Fibroblast of gingiva (primary cell): ENCODE measurements at regions not wholly inside any gene's neighbourhood (a gene's known extent, or its start where the extent isn't known, plus 50 kb on each side); places are given as distances from the start of the nearest gene placed in this dataset.

Source experiments
- DNase-seq: peaks from one replicate; pipeline ENCODE4 v3.0.0-alpha.2; 2011; ENCODE audit warnings: low read depth

DNA sequence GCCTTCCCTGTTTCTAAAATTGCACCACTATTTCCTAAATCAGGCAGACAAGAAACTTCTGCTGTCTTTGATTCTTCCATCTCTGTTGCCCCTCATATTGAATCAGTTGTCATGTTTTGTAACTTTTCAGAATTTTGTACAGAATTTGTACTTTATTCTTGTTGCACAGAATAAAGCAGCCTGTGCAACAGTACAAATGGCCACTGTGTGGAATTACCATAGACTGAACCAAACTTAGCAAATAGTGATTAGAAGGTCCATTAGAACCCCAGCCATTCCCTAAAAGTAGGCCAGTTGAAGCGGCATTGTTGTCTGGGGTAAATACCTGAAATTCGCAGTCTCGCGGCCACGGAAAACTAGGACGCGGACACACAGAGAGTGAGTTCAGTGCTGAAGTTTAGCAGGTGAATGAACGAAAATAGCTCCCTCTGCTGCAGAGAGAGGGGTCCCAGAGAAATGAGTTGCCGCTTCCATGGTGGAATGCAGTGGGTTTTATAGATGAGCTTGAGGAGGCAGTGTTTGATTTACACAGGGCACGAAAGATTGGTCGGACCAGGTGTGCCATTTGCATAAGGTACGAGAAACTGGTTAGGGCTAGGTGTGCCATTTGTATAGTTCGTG, 71.8 kb downstream of the C4orf33 start:
- no peak for DNase-seq

GRCh38 chr4:129172181-129172580, 76.2 kb downstream of the C4orf33 start:
- no peak for DNase-seq

- no peak for DNase-seq
Measured at GRCh38 chr4:129176864-129177263, 80.9 kb downstream of the C4orf33 start.

DNA sequence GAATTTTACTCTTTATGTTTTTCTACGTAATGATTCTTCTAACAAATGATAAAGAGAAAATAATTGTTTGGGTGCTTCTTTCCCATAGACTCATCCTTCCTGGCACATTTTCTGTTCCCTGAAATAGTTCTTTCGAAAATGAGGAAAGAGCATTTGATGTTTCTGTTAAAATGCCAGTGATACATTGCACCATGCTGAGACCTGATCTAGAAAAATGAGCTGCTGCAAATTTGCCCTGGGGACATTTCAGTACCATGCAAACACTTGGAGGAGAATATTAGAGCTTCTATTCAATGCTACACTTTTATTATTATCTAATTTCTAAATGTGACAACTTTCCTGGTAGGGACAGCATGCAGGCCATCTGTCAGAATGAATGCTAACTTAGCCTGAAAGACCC, 83.3 kb downstream of the C4orf33 start:
- DNase-seq, result peak; percentile 47

- DNase-seq, result no peak
Measured at GRCh38 chr4:129189630-129190029, 93.7 kb downstream of the C4orf33 start.

DNA sequence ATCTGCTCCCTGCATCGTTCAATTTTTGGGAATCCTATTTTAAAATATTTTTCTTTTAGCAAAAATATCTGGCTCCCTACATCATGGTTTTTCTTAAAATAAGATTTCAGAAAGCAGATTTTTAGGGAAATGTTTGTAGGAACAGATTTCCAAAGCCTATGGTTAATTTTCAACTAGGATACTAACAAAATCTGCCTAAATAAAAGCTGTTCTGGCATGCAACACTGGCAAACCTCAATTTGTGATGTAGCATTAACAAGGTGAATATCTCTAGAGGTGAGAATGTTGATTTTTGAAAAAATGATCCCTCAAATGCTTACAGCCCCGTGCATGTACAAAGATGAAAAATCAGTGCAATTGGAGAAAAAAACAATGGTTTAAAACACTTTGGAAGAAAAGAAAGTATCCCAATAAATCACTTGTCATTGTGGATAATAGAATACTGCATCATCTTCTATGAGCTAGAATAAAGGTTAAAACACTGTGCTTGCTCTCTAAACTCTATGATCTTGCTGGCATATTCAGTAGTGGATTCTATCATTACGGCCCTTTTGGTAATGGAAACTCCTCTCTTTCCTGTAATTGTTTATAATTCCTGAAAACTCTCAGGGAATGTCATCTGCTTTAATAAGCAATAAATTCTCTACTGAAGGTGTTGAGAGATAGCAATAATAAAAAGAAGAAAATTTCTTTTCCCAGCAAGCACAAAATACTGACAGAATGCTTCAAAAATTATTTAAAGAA, 97.6 kb downstream of the C4orf33 start:
- DNase-seq, result no peak

GRCh38 chr4:129208481-129208880, 112.5 kb downstream of the C4orf33 start:
- DNase-seq, result no peak

DNA sequence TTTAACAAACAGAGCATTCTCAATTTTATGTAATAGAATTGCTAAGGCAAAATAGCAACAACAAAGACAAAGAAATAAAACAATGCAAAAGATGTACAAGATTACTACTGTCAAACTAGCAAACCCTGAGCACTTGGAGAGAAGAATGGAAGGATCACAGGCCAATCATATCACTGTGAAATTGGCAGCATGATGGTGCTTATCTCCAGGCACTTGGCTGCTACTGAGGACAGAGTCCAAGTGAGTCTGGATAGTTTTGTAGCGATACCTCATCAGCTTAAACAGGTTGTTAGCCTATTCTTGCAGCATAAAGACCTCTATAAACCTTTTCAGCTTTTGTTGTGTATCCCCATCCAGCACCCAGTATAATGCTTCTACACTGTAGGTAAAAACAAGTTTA, 117.7 kb downstream of the C4orf33 start:
- DNase-seq, result no peak

- DNase-seq, result peak; percentile 5
Measured at GRCh38 chr4:129218360-129218759, 122.4 kb downstream of the C4orf33 start.

- DNase-seq, result no peak
Measured at GRCh38 chr4:129218897-129219296, 122.9 kb downstream of the C4orf33 start.

DNA sequence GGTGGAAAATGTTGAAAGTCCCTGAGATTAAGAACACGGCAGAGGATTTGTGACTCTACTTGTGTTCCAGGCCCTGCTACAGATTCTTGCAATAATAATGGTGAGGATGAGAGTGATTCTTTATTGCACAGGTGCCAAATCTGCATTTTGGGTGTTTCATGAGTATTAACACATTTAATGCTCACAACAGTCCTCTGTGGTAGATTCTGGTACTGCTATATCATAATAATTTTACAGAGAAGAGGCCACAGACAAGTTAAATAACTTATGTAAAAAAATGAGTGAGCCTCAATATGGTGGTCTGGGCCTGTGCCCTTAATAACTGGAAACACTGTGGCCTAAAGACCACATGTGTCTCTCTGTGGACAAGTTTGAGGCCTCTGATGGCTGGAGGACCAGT, 124.3 kb downstream of the C4orf33 start:
- no peak for DNase-seq

- no peak for DNase-seq
Measured at GRCh38 chr4:129223945-129224344, 128.0 kb downstream of the C4orf33 start.

DNA sequence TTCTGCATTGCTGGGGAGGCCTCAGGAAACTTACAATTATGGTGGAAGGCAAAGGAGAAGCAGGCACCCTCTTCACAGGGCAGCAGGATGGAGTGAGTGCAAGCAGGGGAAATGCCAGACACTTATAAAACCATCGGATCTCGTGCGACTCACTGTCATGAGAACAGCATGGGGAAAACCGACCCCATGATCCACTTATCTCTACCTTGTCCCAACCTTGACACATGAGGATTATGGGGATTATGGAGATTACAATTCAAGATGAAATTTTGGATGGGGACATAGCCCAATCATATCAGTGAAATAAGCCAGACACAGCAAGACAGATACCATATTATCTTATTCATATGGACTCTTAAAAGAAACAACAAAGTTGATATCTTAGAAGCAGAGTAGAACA, 134.9 kb downstream of the C4orf33 start:
- no peak for DNase-seq

DNA sequence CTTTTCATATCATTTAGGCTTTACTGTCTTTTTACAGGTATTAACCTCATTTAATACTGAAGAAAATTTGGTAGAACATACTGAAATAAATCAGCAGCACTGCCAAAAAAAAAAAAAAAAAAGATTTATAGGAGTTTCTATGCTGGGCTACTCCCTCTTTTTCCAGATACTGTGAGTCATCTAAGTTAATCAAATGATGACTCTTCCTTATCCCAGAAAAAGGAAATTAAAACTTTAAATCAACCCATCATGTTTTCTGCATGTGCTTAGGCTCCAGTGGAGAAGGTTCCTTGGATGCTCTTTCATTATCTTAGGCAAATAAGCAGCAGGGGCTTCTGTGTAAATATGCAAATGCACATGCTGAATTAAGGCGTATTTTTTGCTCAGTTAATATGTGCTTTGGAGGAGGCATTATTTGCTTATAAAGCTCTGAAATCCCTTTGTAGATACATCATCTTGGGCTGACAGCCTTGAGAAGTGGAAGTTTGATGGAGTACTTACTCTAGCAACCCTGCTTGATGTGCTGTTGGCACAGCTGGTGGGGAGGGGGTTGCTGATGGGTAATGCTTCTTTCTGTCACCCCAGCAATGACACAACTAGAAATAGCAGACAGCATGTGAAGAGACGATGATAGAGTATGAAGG, 136.1 kb downstream of the C4orf33 start:
- no peak for DNase-seq

- DNase-seq, result no peak
Measured at GRCh38 chr4:129232589-129233337, 136.8 kb downstream of the C4orf33 start.

DNA sequence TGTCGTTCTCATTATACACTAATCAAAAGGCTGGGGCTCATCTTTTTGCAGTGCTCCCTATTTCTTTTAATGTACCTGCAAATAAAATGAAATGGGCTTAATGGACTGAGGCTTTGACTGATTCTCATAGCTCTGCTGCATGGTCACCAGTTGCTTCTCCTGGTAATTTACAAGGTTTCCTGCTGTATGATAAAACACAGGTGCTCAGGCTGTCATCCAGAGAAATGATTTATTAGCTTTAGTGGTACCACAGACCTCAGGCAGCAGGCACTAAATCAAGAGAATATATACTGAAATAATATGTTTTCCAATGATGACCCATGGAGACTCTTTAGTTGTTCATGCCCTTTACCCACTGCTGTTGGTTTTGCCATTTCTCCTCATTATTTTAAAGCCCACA, 137.7 kb downstream of the C4orf33 start:
- no peak for DNase-seq

- no peak for DNase-seq
Measured at GRCh38 chr4:129236351-129236750, 140.4 kb downstream of the C4orf33 start.

DNA sequence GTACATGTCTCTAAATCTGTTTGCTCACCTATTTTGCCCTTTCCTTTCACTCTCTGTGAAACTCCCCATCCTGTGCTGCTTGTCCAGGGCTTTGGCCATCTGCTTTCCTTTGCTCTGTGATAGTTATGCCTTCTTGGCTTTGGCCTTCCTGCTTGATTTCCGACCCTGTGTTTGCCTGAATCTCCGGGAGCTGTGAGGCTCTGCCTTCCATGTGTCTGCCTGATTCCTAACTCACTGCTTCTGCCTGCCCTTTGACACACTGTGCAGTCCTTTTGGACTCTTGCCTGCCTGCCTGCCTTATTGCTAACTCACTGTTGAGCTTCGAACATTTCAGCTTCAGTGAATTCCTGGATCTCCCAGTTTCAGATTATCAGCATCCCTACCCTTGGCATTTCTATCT, 143.1 kb downstream of the C4orf33 start:
- DNase-seq, result peak; percentile 58

GRCh38 chr4:129240816-129241215, 144.9 kb downstream of the C4orf33 start:
- no peak for DNase-seq

- no peak for DNase-seq
Measured at GRCh38 chr4:129246145-129246544, 150.2 kb downstream of the C4orf33 start.

DNA sequence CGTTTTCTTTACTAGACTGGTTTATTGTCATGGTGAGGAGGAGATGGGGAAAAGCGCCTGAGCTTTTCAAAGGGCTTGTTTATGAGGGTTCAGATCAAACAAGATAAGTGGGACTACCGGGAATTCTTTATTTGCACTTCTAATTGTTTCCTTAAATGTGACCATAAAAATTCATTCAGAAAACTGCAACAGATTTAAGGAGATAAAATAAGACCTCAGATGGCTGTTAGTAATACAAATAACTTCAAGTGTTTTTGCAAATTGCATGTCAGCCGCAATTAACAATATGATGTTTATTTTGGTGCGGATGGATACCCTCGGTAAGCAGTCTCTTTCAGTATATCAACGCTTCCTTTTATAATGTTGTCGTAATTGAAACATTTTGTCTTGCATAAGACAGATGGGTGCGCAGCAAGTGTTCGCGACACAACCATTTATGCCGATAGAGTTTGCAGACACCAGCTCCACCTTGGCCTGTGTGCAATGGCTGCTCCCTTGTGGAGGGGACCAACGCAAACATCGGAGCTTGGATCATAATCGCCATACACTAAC, 151.0 kb downstream of the C4orf33 start:
- DNase-seq, result no peak

- DNase-seq, result no peak
Measured at GRCh38 chr4:129248621-129249020, 152.7 kb downstream of the C4orf33 start.
